Tibial artery (tissue), 4 donors: ENCODE measurements at regions not wholly inside any gene's neighbourhood (a gene's known extent, or its start where the extent isn't known, plus 50 kb on each side); places are given as distances from the start of the nearest gene placed in this dataset.

ENCODE experiments used
- DNase-seq, 2 donors: peaks; one replicate each; pipeline ENCODE4 v3.0.0-alpha.2; 2019
- H3K27ac ChIP-seq, 2 donors: fragments of 200-600 bp; sonication (generic) in 1 of 2; 1 replicate in 1 of 2; 2 replicates in 1 of 2; pipeline ENCODE4 v1.5.1; 2018 to 2019; ENCODE audit warnings: mild to moderate bottlenecking in 1 of 2
- H3K27me3 ChIP-seq, 2 donors: fragments of 200-600 bp; sonication (generic) in 1 of 2; one replicate each; pipeline versions ENCODE4 v1.5.1 to v1.6.0; 2016 to 2019
- H3K36me3 ChIP-seq, 3 donors: fragments of 200-600 bp; sonication (generic) in 2 of 3; one replicate each; pipeline ENCODE4 v1.5.1; 2016 to 2019; ENCODE audit warnings: mild to moderate bottlenecking in 2 of 3
- H3K4me1 ChIP-seq, 4 donors: fragments of 200-600 bp; sonication (generic) in 2 of 4; 1 replicate in 3 of 4; 2 replicates in 1 of 4; pipeline ENCODE4 v1.5.1; 2016 to 2019
- H3K4me3 ChIP-seq, 2 donors: fragments of 200-600 bp; sonication (generic) in 1 of 2; 1 replicate in 1 of 2; 2 replicates in 1 of 2; pipeline ENCODE4 v1.5.1; 2018 to 2019; ENCODE audit warnings: mild to moderate bottlenecking in 2 of 2
- H3K9me3 ChIP-seq, 3 donors: fragments of 200-600 bp; sonication (generic) in 1 of 3; one replicate each; pipeline ENCODE4 v1.5.1; 2016 to 2019
- CTCF ChIP-seq, 2 experiments: fragments of 200-600 bp in 1 of 2; fragments of 450-650 bp in 1 of 2; IDR thresholded peaks; one replicate each; pipeline ENCODE4 v1.5.1; 2017 to 2019; ENCODE audit warnings: antibody characterized with exemption in 2 of 2, mild to moderate bottlenecking in 1 of 2, moderate library complexity in 1 of 2
- intact Hi-C: fragments of 100-400 bp; cut with DNase I; formaldehyde crosslinking; loops from one replicate; pipeline ENCODE4 v1.15.0; 2023; ENCODE audit warnings: low total_unique reads

GRCh38 chr12:107487011-107487680, 198.5 kb upstream of the PWP1 start:
- H3K27me3 ChIP-seq, result peaks cover 0 to 6% of the 10 kb centered on the region in 2 donors
- no peak overlapping the region for H3K27ac ChIP-seq
- no peaks in the 10 kb centered on the region for H3K4me1 ChIP-seq
- no peaks in the 10 kb centered on the region for H3K36me3 ChIP-seq
- no peak for DNase-seq
- no peak for TF ChIP-seq CTCF (IDR thresholded peaks at IDR 0.05)
- no peaks in the 10 kb centered on the region for H3K9me3 ChIP-seq
- intact Hi-C loops, result no loop called here
- no peak overlapping the region for H3K4me3 ChIP-seq

GRCh38 chr12:107488666-107489065, 196.9 kb upstream of the PWP1 start:
- no peaks in the 10 kb centered on the region for H3K9me3 ChIP-seq
- intact Hi-C loops, result no loop called here
- H3K27me3 ChIP-seq, result peaks cover 0 to 3% of the 10 kb centered on the region in 2 donors
- no peak for DNase-seq
- no peak overlapping the region for H3K4me3 ChIP-seq
- H3K4me1 ChIP-seq, result no peaks in the 10 kb centered on the region
- no peak for TF ChIP-seq CTCF (IDR thresholded peaks at IDR 0.05)
- H3K36me3 ChIP-seq, result no peaks in the 10 kb centered on the region
- no peak overlapping the region for H3K27ac ChIP-seq

- TF ChIP-seq CTCF (IDR thresholded peaks at IDR 0.05), result no peak
- intact Hi-C loops, result no loop called here
- H3K4me1 ChIP-seq, result no peaks in the 10 kb centered on the region
- no peak overlapping the region for H3K27ac ChIP-seq
- no peak for DNase-seq
- H3K27me3 ChIP-seq, result peaks cover 0 to 3% of the 10 kb centered on the region in 2 donors
- H3K36me3 ChIP-seq, result no peaks in the 10 kb centered on the region
- H3K4me3 ChIP-seq, result no peak overlapping the region
- no peaks in the 10 kb centered on the region for H3K9me3 ChIP-seq
Measured at GRCh38 chr12:107490010-107490409, 195.6 kb upstream of the PWP1 start.

DNA sequence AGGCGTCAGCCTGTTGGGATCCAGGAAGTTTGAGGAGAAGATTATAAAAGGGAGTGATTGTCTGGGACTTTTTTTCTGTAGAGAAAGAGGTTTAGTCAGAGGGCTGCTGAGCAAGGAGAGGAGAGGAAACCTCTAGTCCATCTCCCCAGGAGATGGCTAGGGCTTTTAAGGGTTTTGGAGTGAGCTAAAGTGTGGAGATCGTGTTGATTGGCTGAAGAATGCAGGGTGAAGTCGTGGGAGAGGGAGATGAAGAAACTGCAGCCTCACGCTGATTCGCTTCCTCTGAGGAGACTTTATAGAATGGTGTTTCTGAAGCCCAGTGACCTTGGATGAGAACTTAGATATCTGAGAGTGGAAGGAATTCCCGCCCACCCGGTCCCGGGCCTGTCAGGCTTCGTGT, 193.7 kb upstream of the PWP1 start:
- Histone ChIP-seq H3K27me3 (peaks cover 0 to 3% of the 10 kb centered on the region in 2 donors), H3K4me1 (no peaks in the 10 kb centered on the region), H3K36me3 (no peaks in the 10 kb centered on the region), H3K4me3 (no peak overlapping the region), H3K9me3 (no peaks in the 10 kb centered on the region), H3K27ac (no peak overlapping the region)
- TF ChIP-seq CTCF (IDR thresholded peaks at IDR 0.05), result no peak
- intact Hi-C loops, result no loop called here
- no peak for DNase-seq

- no peak for DNase-seq
- H3K36me3 ChIP-seq, result no peaks in the 10 kb centered on the region
- H3K4me1 ChIP-seq, result no peaks in the 10 kb centered on the region
- no peak overlapping the region for H3K4me3 ChIP-seq
- TF ChIP-seq CTCF (IDR thresholded peaks at IDR 0.05), result no peak
- no peak overlapping the region for H3K27ac ChIP-seq
- intact Hi-C loops, result no loop called here
- no peaks in the 10 kb centered on the region for H3K9me3 ChIP-seq
- H3K27me3 ChIP-seq, result peaks cover 0 to 3% of the 10 kb centered on the region in 2 donors
Measured at GRCh38 chr12:107492393-107493134, 193.0 kb upstream of the PWP1 start.
